ENCODE measurements at regions not wholly inside any gene's neighbourhood (a gene's known extent, or its start where the extent isn't known, plus 50 kb on each side); places are given as distances from the start of the nearest gene placed in this dataset.

GRCh38 chr1:244207935-244208244, 156.8 kb downstream of the ZBTB18 start:
- no peak for TF ChIP-seq CTCF (IDR thresholded peaks at IDR 0.05; ENCODE audit: low read depth, low read length, poor library complexity, severe bottlenecking)
- no peak for TF ChIP-seq EZH2phosphoT487 (IDR thresholded peaks at IDR 0.05; ENCODE audit: borderline replicate concordance, low read length)
